HG02642 (cell line): ENCODE measurements at regions not wholly inside any gene's neighbourhood (a gene's known extent, or its start where the extent isn't known, plus 50 kb on each side); places are given as distances from the start of the nearest gene placed in this dataset.
A peak's percentile ranks its signal among the peaks of the same experiment; 100 is the strongest.
"Not testable (repeated sequence)": the region's sequence is repeated elsewhere in the genome, so short reads cannot be mapped to it uniquely, and the experiment has no call there.

Experiments used
- ATAC-seq: cut with Tn5 transposase; IDR thresholded peaks from one replicate; pipeline ENCODE4 v1.9.1; 2021; ENCODE audit warnings: mild to moderate bottlenecking; ENCODE audit not compliant: unreplicated experiment, poor library complexity

GRCh38 chr6:135701426-135701825 is 150.1 kb upstream of the PDE7B start:
- no peak for ATAC-seq

DNA sequence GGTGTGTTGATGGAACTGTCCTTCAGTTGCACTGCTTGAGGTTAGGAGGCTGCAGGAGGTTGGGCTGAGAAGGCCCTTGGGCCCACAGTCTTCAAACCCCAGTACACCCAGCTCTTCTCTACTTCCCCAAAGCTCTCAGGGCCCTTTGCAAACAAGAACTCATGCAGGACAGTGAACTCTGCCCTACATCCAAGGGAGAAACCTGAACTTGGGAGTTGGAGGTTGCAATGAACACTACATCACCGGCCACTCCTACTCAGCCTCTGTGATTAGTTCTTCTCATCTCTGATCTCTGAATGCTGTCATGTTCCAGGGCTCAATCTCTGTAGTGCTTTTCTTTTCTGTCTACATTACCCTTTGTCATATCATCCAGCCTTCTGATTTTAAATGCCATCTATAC is 148.5 kb upstream of the PDE7B start:
- no peak for ATAC-seq

GRCh38 chr6:135703621-135704020 is 147.9 kb upstream of the PDE7B start:
- peak; percentile 94 for ATAC-seq

- ATAC-seq: no peak
Measured at GRCh38 chr6:135707426-135707825, 144.1 kb upstream of the PDE7B start.

GRCh38 chr6:135710042-135710441 is 141.5 kb upstream of the PDE7B start:
- no peak for ATAC-seq

GRCh38 chr6:135722190-135722589 is 129.3 kb upstream of the PDE7B start:
- ATAC-seq: no peak

GRCh38 chr6:135722679-135723078 is 128.8 kb upstream of the PDE7B start:
- peak; percentile 45 for ATAC-seq

DNA sequence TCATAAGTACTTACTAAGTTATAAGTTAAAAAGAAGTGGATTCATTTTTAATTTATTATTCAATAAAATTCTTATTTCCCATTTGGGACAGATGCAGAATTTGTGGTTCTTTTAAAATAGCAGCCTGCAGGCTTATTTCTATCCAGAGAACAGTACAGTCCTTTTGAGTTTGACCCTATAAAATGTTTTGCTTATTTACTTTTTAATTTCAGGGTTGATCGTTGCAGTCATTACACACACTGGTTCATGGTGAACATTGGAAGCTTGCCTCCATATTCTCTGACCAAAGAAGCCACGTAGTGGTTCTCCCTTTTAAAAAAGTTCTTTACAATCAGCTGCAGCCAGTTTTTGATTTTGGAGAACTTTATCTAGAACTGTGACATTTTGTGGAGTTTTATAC is 122.9 kb upstream of the PDE7B start:
- ATAC-seq: no peak

DNA sequence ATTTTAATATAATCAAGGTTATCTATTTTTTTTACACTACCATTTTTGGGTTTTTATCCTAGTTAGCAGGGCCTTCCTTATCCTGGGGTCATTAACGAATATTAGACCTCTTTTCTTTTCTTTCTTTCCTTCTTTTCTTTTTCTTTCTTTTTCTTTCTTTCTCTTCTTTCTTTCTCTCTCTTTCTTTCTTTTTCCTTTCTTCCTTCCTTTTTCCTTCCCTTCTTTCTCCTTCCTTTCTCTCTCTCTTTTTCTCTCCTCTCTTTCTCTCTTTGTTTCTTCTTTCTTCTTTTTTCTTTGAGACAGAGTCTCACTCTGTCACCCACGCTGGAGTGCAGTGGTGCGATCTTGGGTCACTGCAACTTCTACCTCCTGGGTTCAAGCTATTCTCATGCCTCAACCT is 120.4 kb upstream of the PDE7B start:
- no peak for ATAC-seq

- ATAC-seq: not testable (repeated sequence)
Measured at GRCh38 chr6:135736351-135736750, 115.2 kb upstream of the PDE7B start.

GRCh38 chr6:135738636-135739035 is 112.9 kb upstream of the PDE7B start:
- ATAC-seq: no peak

- ATAC-seq: no peak
Measured at GRCh38 chr6:135739288-135739687, 112.2 kb upstream of the PDE7B start.

GRCh38 chr6:135740580-135740979 is 110.9 kb upstream of the PDE7B start:
- no peak for ATAC-seq

DNA sequence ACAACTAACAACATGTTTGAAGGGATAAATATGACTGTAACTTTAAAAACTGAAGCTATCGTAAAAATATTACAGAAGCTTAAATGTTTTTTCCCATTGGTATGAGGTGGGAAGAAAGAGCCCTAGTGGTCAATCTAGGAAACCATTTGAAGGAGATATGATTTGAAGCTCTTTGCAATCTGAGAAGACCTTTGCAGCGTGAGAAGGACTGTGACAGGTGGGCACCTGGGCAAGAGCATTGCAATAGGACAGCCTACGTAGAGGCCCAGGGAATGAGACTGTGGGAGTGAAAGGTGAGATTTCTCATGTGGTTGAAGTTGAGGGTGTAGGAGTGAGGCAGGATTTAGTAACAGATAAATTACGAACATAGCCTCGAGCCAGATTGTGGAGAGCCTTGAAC is 108.0 kb upstream of the PDE7B start:
- ATAC-seq: no peak

DNA sequence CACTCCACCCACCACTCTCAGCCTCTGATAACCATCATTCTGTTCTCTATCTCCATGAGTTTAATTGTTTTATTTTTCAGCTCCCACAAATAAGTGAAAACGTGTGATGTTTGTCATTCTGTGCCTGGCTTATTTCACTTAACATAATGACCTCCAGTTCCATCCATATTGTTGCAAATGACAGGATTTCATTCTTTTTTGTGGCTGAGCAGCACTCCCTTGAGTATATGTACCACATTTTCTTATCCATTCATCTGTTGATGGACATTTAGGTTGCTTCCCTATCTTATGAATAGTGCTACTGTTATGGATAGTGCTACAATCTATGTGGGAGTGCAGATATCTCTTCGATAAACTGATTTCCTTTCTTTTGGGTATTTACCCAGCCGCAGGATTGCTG is 103.3 kb upstream of the PDE7B start:
- ATAC-seq: no peak

GRCh38 chr6:135750081-135750480 is 101.4 kb upstream of the PDE7B start:
- ATAC-seq: no peak

GRCh38 chr6:135753196-135753595 is 98.3 kb upstream of the PDE7B start:
- ATAC-seq: no peak

- ATAC-seq: no peak
Measured at GRCh38 chr6:135759831-135760230, 91.7 kb upstream of the PDE7B start.

- no peak for ATAC-seq
Measured at GRCh38 chr6:135774006-135774405, 77.5 kb upstream of the PDE7B start.

- no peak for ATAC-seq
Measured at GRCh38 chr6:135779213-135779612, 72.3 kb upstream of the PDE7B start.

DNA sequence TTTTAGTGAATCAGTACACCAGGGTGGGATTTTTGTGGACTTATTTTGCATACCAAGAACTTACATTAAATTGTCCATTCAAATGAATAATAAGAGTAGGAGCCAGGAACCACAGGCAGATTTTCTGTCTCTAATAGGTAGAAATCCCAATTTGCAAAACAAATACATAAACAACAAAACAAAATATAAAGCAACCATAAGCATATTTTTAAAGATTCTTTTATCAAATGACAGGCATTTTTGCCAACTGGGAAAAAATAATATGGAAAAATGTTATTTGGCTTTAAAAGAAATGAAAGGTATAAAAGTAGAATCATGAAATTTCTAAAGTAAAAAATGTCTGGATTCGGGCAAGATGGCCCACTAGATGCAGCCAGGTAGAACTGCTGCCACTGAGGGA is 71.2 kb upstream of the PDE7B start:
- no peak for ATAC-seq

DNA sequence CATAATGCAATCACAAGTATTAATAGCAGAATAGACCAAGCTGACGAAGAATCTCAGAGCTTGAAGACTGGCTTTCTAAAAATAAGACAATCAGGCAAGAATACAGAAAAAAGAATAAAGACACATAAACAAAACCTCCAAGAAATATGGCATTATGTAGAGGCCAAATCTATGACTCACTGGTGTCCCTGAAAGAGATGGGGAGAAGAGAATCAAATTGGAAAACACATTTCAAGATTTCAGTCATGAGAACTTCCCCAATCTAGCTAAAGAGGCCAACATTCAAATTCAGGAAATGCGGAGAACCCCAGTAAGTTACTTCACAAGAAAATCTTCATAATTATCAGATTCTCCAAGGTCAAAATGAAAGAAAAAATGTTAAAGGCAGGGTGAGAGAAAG is 69.0 kb upstream of the PDE7B start:
- ATAC-seq: no peak

GRCh38 chr6:135784507-135784906 is 67.0 kb upstream of the PDE7B start:
- no peak for ATAC-seq
